ENCODE measurements at regions not wholly inside any gene's neighbourhood (a gene's known extent, or its start where the extent isn't known, plus 50 kb on each side); places are given as distances from the start of the nearest gene placed in this dataset.

DNA sequence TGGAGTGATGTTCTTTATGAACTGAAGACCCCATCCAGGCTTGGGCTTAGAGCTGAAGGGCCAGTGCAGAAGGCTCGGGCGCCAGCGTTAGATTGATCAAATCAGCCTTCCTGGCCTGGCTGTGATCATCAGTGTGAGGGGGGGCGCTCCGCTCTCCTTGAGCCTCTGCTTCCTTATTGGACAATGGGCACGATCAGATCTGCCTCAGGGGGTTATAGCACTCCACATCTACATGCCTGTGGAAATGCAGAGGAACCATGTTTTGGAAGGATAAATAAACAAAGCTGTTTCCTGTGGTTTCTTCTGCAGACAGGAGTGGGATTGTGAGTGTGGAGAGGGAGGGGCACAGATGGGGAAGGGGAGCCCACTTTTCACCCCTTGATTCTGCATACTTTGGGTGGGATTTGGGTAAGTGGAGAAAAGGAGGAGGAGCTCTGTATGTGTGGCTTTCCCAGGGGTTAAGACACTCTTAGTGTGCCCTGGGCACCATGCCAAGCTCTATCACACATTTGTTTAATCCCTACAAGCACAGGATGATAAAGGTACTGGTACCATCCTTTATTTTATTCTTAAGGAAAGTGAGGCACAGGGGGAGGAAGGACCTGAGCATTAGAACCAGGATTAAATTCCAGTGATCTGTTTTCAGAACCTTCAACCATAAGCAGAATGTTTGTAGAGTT is 150.5 kb downstream of the EN1 start:
- DNase-seq (ENCODE audit: extremely low read depth, low read depth) = no peak
- no peak overlapping the region for H3K4me3 ChIP-seq (replicated peaks; ENCODE audit: low read depth, low read length)
- TF ChIP-seq, protein P1, sequence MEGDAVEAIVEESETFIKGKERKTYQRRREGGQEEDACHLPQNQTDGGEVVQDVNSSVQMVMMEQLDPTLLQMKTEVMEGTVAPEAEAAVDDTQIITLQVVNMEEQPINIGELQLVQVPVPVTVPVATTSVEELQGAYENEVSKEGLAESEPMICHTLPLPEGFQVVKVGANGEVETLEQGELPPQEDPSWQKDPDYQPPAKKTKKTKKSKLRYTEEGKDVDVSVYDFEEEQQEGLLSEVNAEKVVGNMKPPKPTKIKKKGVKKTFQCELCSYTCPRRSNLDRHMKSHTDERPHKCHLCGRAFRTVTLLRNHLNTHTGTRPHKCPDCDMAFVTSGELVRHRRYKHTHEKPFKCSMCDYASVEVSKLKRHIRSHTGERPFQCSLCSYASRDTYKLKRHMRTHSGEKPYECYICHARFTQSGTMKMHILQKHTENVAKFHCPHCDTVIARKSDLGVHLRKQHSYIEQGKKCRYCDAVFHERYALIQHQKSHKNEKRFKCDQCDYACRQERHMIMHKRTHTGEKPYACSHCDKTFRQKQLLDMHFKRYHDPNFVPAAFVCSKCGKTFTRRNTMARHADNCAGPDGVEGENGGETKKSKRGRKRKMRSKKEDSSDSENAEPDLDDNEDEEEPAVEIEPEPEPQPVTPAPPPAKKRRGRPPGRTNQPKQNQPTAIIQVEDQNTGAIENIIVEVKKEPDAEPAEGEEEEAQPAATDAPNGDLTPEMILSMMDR (IDR thresholded peaks at IDR 0.05; ENCODE audit: low read depth, low read length, missing control alignments) = no peak

DNA sequence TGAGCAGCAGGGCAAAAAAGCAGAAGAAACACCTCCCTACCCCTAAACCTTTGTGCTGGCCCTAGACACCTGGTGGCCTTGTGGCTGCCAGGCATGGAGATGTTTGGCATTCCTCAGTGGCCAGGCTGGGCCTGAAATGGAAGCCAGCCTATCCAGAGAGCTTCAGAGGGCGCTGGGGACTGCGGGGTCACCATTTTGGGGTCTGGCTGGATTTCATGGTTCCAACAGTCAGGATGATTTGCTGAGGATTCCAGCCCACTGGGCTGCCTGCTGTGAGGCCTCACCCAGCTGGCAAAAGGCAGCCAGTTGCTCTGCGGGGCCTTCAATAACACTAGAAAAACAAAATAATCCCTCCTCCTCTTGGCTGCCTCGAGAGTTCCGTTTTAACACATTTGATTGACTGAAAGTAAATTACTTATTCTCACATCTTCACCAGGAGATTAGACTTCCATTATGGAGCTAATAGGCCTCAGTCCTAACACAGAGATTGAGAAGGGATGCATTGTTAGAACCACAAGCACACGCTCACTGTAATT is 154.1 kb downstream of the EN1 start:
- no peak for DNase-seq (ENCODE audit: extremely low read depth, low read depth)
- no peak overlapping the region for H3K4me3 ChIP-seq (replicated peaks; ENCODE audit: low read depth, low read length)
- TF ChIP-seq, protein P1 (IDR thresholded peaks at IDR 0.05; ENCODE audit: low read depth, low read length, missing control alignments) = no peak

DNA sequence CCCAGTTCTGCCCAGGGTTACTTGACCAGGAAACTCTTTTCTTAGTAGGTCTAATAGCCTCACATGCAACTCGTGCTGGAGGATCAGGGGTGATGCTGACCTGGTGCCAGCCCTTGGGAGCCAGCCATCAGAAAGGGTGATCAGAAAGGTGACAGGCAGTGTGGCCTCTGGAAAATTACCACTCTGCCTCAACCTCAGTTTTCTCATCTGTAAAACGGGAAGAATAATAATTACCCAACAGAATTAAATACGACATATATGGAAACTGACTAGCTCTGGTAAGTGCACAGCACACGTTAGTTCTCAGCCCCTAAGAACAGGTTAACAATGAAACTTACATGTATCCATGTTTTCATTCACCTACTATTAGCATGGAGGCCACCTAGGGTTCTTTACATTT is 157.6 kb downstream of the EN1 start:
- no peak overlapping the region for H3K4me3 ChIP-seq (replicated peaks; ENCODE audit: low read depth, low read length)
- TF ChIP-seq, protein P1 (IDR thresholded peaks at IDR 0.05; ENCODE audit: low read depth, low read length, missing control alignments) = no peak
- no peak for DNase-seq (ENCODE audit: extremely low read depth, low read depth)

DNA sequence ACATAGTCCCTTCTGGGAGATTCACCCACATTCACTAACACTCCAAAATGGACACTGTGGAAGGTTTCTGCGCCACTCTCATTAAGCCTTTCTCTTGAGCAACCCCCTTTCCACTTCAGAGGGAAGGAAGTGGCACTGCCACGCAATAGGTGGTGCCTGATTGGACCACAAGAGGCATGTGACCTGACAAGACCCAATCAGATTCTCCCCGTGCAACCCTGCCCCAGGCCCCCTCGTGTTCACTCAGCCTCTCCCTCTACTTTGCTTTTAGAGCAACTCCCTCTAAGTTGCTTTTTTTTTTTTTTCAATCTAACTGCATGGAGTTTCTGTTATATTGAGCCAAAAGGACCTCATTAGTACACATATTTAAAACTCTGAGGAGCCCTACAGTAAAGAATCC is 158.0 kb downstream of the EN1 start:
- no peak overlapping the region for H3K4me3 ChIP-seq (replicated peaks; ENCODE audit: low read depth, low read length)
- no peak for DNase-seq (ENCODE audit: extremely low read depth, low read depth)

DNA sequence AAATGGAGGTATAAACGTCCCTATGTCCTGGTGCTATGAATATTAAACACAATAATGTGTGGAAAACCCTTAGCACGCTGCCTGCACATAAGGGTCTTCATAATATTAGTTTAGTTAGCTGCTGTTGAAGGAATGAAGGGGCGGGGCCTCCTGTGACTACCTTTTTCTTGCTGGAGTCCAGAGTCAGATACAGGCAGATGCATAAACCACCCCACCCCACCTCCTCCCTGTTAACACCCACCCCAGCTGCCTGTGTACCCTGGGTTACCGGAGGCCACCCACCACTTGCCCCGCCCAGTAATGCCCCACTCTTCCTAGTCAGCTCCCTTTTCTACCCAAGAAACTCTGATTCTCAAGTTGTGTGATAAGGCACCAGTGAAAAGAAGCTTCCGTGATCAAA is 158.4 kb downstream of the EN1 start:
- H3K4me3 ChIP-seq (replicated peaks; ENCODE audit: low read depth, low read length) = no peak overlapping the region
- DNase-seq (ENCODE audit: extremely low read depth, low read depth) = no peak
- TF ChIP-seq, protein P1 (IDR thresholded peaks at IDR 0.05; ENCODE audit: low read depth, low read length, missing control alignments) = no peak

More for the DNA sequence above, 158.0 kb downstream of the EN1 start:
- TF ChIP-seq, protein P1 (IDR thresholded peaks at IDR 0.05; ENCODE audit: low read depth, low read length, missing control alignments) = no peak

DNA sequence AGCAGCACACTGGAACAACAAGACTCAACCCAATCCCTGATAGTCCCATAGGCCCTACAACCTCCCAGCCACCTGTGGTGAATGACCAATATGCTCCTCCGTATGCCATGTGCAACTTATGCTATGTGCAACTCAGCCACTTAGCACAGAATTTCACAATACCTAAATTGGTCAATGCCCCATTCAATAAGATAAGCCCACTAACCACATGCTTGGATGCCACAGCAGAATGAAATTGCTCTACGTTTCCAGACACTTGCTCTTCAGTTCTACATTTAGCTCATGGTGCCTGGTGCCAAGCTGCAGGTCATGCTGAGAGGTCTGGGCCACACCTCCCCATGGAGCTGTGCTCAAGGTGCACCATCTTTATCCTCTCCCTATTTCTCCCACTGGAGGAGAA is 159.8 kb downstream of the EN1 start:
- DNase-seq (ENCODE audit: extremely low read depth, low read depth) = no peak
- TF ChIP-seq, protein P1 (IDR thresholded peaks at IDR 0.05; ENCODE audit: low read depth, low read length, missing control alignments) = no peak
- no peak overlapping the region for H3K4me3 ChIP-seq (replicated peaks; ENCODE audit: low read depth, low read length)
